DMS114 treated with DMSO at 0.1 percent for 48 hours (cell line): ENCODE measurements at regions not wholly inside any gene's neighbourhood (a gene's known extent, or its start where the extent isn't known, plus 50 kb on each side); places are given as distances from the start of the nearest gene placed in this dataset.
"Not testable (repeated sequence)": the region's sequence is repeated elsewhere in the genome, so short reads cannot be mapped to it uniquely, and the experiment has no call there.

Experiments used
- DNase-seq: peaks from one replicate; lab custom pipeline; 2025; ENCODE audit not compliant: unreplicated experiment; lab: John Stamatoyannopoulos, UW

- no peak for DNase-seq
Measured at GRCh38 chr16:65617421-65617820, 495.6 kb upstream of the CDH11 start.

DNA sequence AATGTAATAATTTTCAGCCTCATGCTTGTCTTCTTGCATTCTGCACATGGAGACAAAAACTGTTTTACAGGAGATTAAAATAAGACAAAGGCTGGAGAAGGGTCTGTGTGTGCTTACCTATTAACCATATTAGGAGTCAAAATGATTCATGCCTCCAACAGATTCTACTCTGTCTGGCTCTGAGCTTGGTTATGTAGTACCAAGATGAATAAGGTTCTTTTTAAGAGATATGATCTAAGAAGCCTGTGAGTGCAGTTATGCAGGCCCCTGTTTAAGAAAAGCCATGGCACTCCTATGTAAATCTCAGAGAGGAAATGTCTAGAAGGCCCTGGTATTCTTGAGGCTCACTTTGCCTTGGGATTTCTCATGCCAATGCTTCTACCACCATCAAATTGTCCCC is 486.6 kb upstream of the CDH11 start:
- DNase-seq, result no peak

DNA sequence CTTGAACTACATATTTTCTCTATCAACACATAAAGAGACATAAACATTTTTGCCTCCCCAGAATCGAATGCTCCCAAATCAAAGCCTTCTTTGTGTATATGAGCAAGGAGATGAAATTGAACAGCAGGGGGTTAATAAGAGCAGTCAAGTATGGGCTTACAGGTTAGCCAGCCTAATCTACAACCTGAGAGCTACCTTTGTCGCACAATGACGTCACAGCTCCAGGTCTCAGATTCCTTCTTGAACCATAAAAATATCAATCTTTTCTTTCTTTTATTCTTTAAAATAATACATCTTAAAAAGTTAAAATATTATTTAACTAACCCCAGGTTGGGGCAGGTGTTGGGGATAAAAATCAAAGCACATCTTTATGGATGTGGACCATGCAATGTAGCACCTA is 482.9 kb upstream of the CDH11 start:
- no peak for DNase-seq

DNA sequence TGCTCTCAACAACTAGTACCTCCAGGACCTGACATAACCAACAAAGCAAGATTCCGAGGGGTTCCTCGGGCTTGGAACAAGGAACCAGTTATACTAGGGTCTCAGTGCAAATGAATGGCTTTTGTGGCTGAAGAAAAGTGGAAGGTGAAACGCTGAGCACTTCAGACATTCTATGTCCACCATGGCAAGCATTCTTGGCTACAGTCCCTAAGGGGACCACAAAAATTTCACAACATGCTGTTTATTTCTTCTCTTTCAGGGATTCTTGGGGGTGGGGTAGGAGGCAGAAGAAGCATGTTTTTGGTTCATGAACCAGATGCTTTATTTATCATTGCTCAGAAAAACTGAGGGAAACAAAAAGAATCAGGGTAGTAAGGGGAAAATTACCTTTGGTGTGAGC is 479.9 kb upstream of the CDH11 start:
- no peak for DNase-seq

DNA sequence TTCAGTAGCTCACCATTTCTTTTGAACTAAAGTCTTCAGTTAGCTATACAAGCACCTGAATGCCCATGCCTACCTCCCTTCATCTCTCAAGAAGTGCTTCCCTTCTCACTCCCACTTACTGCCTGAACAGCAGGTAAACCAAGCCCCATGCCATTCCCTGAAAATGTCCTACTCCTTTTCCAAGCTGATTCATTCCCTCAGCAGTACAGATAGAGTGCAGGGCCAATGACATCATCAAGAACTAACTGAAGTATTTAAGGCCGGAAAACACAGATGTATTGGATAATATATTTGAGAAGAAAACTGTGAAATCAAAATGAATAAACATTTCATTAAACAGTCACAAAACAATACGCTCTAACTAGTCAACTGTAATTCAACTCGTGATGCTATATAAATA is 478.8 kb upstream of the CDH11 start:
- DNase-seq, result no peak

DNA sequence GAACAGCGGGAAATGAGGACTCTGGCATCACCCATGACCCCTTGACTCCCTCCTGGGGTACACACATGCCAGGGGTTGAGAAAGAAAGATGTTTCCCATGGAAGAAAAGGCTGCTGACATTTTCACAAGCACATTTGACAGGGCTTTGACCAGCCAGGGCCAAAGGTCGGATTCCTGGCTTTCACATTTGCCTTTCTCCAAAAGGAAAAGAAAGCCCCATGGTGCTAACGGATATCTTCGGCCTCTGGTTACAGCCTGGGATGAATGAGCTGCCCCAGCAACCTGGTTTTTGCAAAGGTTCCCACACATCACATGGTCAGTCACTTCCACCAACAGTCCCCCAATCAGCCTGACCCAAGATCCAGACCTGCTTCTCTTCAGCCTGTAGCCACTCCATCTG is 478.2 kb upstream of the CDH11 start:
- no peak for DNase-seq

DNA sequence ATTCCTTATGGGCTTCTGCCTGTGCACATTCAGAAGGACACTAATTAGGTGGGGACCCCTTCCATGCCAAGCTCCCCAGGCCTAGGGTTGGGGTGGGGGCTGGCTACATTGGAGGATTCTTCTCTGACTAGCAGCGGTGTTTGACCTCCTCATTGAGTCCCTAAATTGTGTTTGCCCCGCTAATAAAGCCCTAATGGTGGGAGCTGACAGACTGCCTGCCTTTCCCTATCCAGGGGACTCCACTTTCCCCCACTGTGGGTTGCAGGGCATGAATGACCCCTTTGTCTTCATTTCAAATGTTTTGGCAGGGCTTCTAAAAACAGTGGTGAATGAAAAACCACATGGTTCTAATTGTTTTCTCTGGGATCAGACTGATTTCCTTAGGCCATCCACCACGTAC is 476.8 kb upstream of the CDH11 start:
- DNase-seq, result no peak

DNA sequence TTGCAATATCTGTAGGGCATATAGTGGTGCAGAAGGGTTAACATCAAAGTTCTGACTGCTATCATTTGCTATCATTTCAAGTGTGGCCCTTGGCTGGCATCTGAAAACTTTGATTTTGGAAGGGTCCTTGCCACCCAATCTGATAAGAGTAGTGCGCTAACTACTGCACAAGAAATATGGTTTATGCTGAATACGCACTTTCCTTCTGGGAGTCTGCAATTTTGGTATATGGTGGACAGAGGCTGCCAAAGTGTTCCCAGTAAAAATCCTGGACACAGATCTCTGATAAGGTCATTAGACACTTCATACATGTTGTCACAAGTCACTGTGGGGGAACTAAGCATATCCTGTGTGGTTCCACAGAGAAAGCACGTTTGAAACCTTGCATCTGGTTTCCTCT is 461.6 kb upstream of the CDH11 start:
- no peak for DNase-seq

- no peak for DNase-seq
Measured at GRCh38 chr16:65579050-65579449, 457.2 kb upstream of the CDH11 start.

- DNase-seq, result no peak
Measured at GRCh38 chr16:65576631-65577030, 454.8 kb upstream of the CDH11 start.

DNA sequence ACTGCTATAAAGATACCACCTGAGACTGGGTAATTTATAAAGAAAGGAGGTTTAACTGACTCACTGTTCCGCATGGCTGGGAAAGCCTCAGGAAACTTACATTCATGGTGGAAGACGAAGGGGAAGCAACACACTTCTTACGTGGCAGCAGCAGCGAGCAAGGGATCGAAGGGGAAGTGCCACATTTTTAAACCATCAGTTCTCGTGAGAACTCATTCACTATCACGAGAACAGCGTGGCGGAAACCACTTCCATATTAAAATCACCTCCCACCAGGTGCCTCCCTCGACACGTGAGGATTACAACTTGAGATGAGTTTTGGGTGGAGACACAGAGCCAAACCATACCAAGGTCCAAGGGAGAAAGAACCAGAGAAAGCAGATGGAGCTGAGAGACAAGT is 454.3 kb upstream of the CDH11 start:
- no peak for DNase-seq

- no peak for DNase-seq
Measured at GRCh38 chr16:65574326-65574966, 452.6 kb upstream of the CDH11 start.

GRCh38 chr16:65572156-65572555 is 450.3 kb upstream of the CDH11 start:
- no peak for DNase-seq

DNA sequence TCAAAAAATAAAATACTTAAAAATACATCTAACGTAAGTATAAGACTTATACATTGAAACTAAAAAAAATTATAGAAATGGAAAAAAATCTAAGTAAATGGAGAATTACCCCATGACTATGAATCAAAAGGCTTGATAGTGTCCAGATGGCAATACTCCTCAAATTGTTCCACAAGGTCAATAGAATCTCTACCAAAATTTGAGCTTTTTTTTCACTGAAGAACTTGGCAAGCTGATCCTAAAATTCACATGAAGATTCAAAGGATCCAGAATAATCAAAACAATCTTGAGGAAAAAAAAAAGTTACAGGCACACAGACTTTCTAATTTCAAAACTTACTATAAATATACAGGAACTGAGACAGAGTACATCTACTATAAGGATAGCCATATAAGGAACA is 448.4 kb upstream of the CDH11 start:
- no peak for DNase-seq

DNA sequence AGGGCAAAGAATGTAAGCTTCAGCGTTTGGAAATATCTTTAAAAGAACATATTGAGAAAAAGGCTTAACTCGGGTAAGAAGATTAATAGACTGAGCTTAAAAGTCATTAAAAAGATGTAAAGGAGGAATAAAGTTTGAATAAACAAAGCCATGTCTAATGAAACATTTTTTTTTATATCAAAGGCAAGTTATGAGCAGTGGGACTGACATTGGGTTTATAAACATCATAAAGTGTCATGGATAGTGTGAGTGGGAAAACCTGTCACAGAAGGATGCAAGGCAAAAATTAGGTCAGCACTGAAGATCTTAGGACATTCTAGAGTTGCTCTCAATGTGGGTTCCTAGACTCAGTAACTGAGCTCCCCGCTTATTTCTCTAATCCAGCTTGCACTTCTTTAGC is 438.0 kb upstream of the CDH11 start:
- DNase-seq, result no peak

- not testable (repeated sequence) for DNase-seq
Measured at GRCh38 chr16:65549689-65550088, 427.8 kb upstream of the CDH11 start.

GRCh38 chr16:65548470-65548869 is 426.6 kb upstream of the CDH11 start:
- DNase-seq, result no peak

DNA sequence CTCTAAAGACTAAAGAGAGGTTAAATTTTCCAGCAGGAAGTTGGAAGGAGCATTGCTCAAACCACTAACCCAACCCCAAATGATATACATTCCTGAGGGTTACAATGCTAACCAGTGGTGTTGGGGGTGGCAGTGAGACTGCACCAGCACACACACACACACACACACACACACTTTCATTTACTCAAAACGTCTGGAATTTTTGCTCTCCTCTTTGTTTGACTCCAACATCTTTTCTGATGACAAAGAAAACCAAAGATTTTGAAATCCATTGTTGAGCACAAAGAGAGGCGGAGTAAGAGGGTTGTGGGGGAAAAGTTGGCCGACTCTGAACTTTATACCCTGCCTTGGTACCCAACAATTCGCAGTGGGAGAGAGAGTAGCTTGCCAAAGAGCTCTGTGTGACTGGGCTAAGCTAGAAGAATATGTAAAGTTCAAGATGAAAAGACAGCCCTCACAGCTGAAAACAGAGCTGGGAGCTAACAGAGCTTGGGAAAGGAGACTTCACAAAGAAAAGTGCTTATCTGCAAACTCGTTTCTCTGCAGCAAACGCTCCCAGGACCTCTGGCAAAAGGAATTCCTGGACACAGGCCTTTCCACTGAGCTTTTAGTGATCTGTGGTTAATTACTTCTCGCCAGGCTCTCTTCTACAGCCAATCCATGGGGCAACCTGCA is 426.0 kb upstream of the CDH11 start:
- no peak for DNase-seq

DNA sequence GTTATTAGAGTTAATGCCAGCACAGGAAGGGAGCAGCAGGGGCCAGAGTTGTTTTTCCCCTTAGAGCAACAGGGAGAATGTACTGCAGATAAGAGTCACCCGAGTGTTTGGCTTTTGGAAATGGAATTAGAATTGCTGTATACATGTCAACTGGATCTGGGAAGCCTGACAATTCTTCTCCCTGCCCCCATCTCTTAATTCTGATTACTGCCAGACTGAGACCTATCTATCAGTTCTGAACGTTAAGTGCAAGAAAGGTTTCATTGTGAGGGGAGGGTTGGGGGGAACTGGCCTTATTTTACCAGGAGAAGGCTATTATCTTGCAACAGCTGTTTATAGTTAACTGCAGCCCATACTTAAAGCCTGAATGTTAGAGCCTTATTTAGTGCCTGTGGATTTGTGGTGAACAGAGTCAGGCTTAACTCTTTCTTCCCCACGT is 424.5 kb upstream of the CDH11 start:
- no peak for DNase-seq

GRCh38 chr16:65545413-65545956 is 423.6 kb upstream of the CDH11 start:
- DNase-seq, result no peak

- DNase-seq, result no peak
Measured at GRCh38 chr16:65543781-65544740, 422.2 kb upstream of the CDH11 start.

DNA sequence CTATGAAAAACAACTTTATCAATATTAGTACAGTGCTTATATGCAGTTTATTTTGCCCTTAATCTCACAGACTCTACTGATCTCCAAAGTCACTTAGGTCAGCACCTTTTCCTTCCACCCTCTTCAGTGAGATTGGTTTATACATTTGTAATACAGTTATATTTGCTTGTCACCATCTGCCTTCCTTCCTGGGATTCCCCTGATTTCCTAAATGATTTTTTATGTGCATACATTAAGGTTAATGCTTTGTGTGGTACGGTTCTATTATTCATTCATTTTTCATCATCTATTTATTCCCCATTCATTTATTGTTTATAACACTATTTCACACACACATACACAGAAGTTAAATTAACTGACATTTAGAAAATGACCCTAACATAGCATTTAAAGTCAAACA is 419.8 kb upstream of the CDH11 start:
- DNase-seq, result no peak
